MM.1S (cell line): ENCODE measurements at regions not wholly inside any gene's neighbourhood (a gene's known extent, or its start where the extent isn't known, plus 50 kb on each side); places are given as distances from the start of the nearest gene placed in this dataset.

Source experiments
- CTCF ChIP-seq: fragments of 300-600 bp; sonication (generic); IDR thresholded peaks from 2 replicates; pipeline ENCODE4 v1.5.1; 2016; ENCODE audit warnings: antibody characterized with exemption, low read length, mixed read lengths
- EZH2 ChIP-seq: fragments of 300-600 bp; sonication (generic); optimal IDR thresholded peaks from 2 replicates; pipeline ENCODE3; 2017; ENCODE audit warnings: low read depth, mild to moderate bottlenecking, antibody characterized with exemption, low read length, mixed read lengths
- EZH2phosphoT487 ChIP-seq: fragments of 300-600 bp; sonication (generic); IDR thresholded peaks from 2 replicates; pipeline ENCODE4 v1.6.1; 2018; ENCODE audit warnings: antibody characterized with exemption, low read length

- TF ChIP-seq CTCF (no peak), EZH2 (no peak), EZH2phosphoT487 (no peak)
These were observed 331.6 kb downstream of the KCNS3 start for GRCh38 chr2:18209934-18210639.
